ENCODE measurements at regions not wholly inside any gene's neighbourhood (a gene's known extent, or its start where the extent isn't known, plus 50 kb on each side); places are given as distances from the start of the nearest gene placed in this dataset.

GRCh38 chr2:2919026-2919425 lies 458.6 kb downstream of the EIPR1 start:
- H3K4me3 ChIP-seq (ENCODE audit: low read length) = no peak overlapping the region
- TF ChIP-seq CTCF (conservative IDR thresholded peaks at IDR 0.05; ENCODE audit: low read length) = no peak
- DNase-seq (ENCODE audit: low read depth) = no peak

DNA sequence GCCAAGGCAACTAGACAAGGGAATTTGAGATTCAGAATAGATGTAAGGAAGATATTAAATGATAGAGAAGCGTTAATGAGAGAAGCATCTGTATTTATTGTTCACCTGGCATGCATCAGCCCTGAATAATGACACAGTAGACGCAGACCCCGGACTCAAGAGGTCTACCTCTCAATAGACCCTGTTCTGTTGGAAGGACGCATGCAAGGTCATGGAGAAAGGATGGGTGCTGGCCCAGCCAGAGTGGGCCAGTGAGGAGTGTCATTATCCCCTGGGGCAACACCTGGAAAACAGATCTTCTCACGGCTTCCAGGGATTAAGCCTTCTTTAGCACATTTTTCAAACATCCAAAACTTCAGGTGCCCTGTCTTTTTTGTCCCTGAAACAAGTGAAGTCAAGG lies 461.0 kb downstream of the EIPR1 start:
- no peak for DNase-seq (ENCODE audit: low read depth)
- no peak overlapping the region for H3K4me3 ChIP-seq (ENCODE audit: low read length)
- TF ChIP-seq CTCF (conservative IDR thresholded peaks at IDR 0.05; ENCODE audit: low read length) = no peak

- DNase-seq (ENCODE audit: low read depth) = no peak
- H3K4me3 ChIP-seq (ENCODE audit: low read length) = no peak overlapping the region
- no peak for TF ChIP-seq CTCF (conservative IDR thresholded peaks at IDR 0.05; ENCODE audit: low read length)
Observed at GRCh38 chr2:2914252-2914651, 463.4 kb downstream of the EIPR1 start.

DNA sequence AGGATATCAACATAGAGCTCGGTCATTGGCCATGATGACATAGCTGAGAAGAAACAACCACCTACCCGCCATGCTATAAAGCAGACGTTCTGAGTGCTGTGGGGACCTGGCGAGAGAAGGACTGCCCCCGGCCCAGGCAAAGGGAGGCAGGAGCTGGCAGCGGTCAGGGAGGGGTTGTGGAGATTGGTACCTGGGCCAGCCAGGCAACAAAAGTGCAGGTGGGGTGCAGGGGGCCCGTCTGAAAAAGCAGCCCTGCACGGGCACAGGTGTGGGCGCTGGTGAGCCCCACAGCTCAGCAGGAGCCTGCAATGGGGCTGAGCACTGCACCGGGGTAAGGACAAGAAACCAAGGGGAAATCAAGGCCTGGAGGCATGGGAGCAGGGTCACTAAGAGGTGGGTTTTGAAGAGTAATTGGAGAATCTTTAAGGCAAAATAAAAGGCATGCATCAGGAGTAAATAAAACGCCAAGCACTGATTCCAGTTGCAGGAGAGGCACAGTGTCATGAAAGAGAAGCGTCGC lies 464.0 kb downstream of the EIPR1 start:
- no peak for DNase-seq (ENCODE audit: low read depth)
- no peak for TF ChIP-seq CTCF (conservative IDR thresholded peaks at IDR 0.05; ENCODE audit: low read length)
- H3K4me3 ChIP-seq (ENCODE audit: low read length) = no peak overlapping the region

- H3K4me3 ChIP-seq (ENCODE audit: low read length) = no peak overlapping the region
- TF ChIP-seq CTCF (conservative IDR thresholded peaks at IDR 0.05; ENCODE audit: low read length) = no peak
- DNase-seq (ENCODE audit: low read depth) = no peak
Observed at GRCh38 chr2:2912731-2913130, 464.9 kb downstream of the EIPR1 start.

DNA sequence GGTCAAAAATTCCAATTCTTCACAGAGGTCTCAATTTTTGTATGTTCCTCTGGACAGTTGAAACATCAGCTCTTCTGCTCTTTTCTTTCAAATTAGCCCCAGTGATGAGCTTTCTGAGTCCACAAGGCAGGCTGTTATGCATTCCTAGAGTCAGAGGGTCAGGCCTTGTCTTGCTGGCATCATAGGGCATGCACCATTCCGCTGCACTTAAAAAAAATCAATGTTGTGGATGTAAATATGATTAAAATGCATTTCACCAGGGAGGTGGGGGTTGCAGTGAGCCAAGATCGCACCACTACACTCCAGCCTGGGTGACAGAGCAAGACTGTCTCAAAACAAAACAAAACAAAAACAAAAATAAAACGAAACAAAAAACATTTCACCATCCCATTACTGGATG lies 465.3 kb downstream of the EIPR1 start:
- no peak for DNase-seq (ENCODE audit: low read depth)
- no peak overlapping the region for H3K4me3 ChIP-seq (ENCODE audit: low read length)
- TF ChIP-seq CTCF (conservative IDR thresholded peaks at IDR 0.05; ENCODE audit: low read length) = no peak

GRCh38 chr2:2910259-2910658 lies 467.4 kb downstream of the EIPR1 start:
- H3K4me3 ChIP-seq (ENCODE audit: low read length) = no peak overlapping the region
- DNase-seq (ENCODE audit: low read depth) = no peak
- no peak for TF ChIP-seq CTCF (conservative IDR thresholded peaks at IDR 0.05; ENCODE audit: low read length)

Measured in AG10803 (cell line).